Tibial nerve (tissue), 4 donors: ENCODE measurements at regions not wholly inside any gene's neighbourhood (a gene's known extent, or its start where the extent isn't known, plus 50 kb on each side); places are given as distances from the start of the nearest gene placed in this dataset.
"Not testable (repeated sequence)": the region's sequence is repeated elsewhere in the genome, so short reads cannot be mapped to it uniquely, and the experiment has no call there.

Experiments used
- DNase-seq, 2 donors: peaks; one replicate each; pipeline ENCODE4 v3.0.0-alpha.2; 2019; ENCODE audit warnings: low spot score in 2 of 2
- H3K27ac ChIP-seq, 4 donors: fragments of 200-600 bp; sonication (generic) in 3 of 4; one replicate each; pipeline ENCODE4 v1.5.1; 2017 to 2019; ENCODE audit warnings: mild to moderate bottlenecking in 1 of 4
- H3K27me3 ChIP-seq, 2 donors: fragments of 200-600 bp; sonication (generic) in 1 of 2; one replicate each; pipeline versions ENCODE4 v1.5.1 to v1.6.0; 2017 to 2019
- H3K36me3 ChIP-seq, 3 donors: fragments of 200-600 bp; sonication (generic); one replicate each; pipeline ENCODE4 v1.5.1; 2018 to 2019
- H3K4me1 ChIP-seq, 4 donors: fragments of 200-600 bp; sonication (generic) in 3 of 4; one replicate each; pipeline ENCODE4 v1.5.1; 2017 to 2019
- H3K4me3 ChIP-seq, 4 donors: fragments of 200-600 bp; sonication (generic) in 3 of 4; one replicate each; pipeline ENCODE4 v1.5.1; 2017 to 2019; ENCODE audit warnings: mild to moderate bottlenecking in 1 of 4, moderate library complexity in 1 of 4
- H3K9me3 ChIP-seq, 4 donors: fragments of 200-600 bp; sonication (generic) in 3 of 4; one replicate each; pipeline ENCODE4 v1.5.1; 2017 to 2019
- EP300 ChIP-seq, 2 donors: sonication (generic); formaldehyde crosslinking; IDR thresholded peaks; one replicate each; pipeline ENCODE4 v1.6.1; 2017; ENCODE audit warnings: antibody characterized with exemption in 2 of 2, mild to moderate bottlenecking in 1 of 2
- POLR2A ChIP-seq, 2 donors: fragments of 450-650 bp; IDR thresholded peaks; one replicate each; pipeline ENCODE4 v1.6.1; 2017; ENCODE audit warnings: antibody characterized with exemption in 2 of 2, mild to moderate bottlenecking in 2 of 2, moderate library complexity in 2 of 2
- whole genome bisulfite sequencing, 2 donors: methylation state at CpG; one replicate each; pipeline ENCODE4 v1.1.5; 2018; 5-methylcytosine and 5-hydroxymethylcytosine counted together
- TF ChIP-seq, protein P1 (sequence below), 5 experiments: fragments of 200-600 bp in 3 of 5; fragments of 450-650 bp in 2 of 5; sonication (generic) in 3 of 5; IDR thresholded peaks; one replicate each; pipeline ENCODE4 v1.5.1; 2016 to 2019; ENCODE audit warnings: antibody characterized with exemption in 5 of 5, mild to moderate bottlenecking in 3 of 5, moderate library complexity in 2 of 5

DNA sequence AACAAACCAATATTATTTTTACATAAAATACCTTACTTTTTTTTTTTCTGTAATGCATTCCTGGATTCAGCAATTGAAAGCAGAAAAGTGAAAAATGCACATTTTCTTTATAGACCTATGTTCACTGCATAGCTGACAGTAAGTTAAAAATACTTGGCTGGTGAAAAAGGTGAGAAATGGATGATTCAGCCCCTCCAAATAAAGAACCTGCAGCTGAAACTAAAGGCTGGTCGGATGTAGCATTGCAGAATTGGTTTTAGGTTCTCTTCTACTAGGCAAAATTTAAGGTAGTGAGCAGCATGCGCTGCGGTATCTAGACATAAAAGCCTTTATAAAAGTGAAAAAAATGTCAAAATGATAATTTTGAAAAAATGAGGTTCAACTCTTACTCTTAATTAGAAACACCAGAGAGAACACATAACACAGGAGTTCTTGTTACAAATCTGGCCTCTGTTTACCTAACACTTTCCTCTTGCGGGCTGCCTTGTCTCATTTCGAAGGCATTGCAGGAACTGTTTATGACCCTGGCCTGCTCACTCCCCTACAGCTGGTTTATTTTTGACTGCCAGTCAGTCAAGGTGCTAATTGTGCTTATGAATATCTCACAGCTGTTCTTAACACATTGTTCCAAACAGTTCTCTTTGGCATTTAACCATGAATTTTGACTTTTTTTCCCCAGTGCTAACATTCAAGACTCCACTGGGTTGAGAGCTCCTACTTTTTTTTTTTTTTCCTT is 455.4 kb upstream of the TBL1XR1 start:
- Histone ChIP-seq H3K4me3 (no peak overlapping the region), H3K36me3 (no peaks in the 10 kb centered on the region), H3K9me3 (no peaks in the 10 kb centered on the region), H3K4me1 (peaks cover 0 to 11% (median 0%) of the 10 kb centered on the region in 4 donors), H3K27me3 (no peaks in the 10 kb centered on the region), H3K27ac (no peak overlapping the region)
- WGBS, 2 donors = 82% methylated on average over 5 of the region's 5 CpGs
- no peak for DNase-seq
- no peak for TF ChIP-seq EP300 (IDR thresholded peaks at IDR 0.05)
- TF ChIP-seq, protein P1, sequence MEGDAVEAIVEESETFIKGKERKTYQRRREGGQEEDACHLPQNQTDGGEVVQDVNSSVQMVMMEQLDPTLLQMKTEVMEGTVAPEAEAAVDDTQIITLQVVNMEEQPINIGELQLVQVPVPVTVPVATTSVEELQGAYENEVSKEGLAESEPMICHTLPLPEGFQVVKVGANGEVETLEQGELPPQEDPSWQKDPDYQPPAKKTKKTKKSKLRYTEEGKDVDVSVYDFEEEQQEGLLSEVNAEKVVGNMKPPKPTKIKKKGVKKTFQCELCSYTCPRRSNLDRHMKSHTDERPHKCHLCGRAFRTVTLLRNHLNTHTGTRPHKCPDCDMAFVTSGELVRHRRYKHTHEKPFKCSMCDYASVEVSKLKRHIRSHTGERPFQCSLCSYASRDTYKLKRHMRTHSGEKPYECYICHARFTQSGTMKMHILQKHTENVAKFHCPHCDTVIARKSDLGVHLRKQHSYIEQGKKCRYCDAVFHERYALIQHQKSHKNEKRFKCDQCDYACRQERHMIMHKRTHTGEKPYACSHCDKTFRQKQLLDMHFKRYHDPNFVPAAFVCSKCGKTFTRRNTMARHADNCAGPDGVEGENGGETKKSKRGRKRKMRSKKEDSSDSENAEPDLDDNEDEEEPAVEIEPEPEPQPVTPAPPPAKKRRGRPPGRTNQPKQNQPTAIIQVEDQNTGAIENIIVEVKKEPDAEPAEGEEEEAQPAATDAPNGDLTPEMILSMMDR (IDR thresholded peaks at IDR 0.05) = no peak
- TF ChIP-seq POLR2A (IDR thresholded peaks at IDR 0.05) = no peak

DNA sequence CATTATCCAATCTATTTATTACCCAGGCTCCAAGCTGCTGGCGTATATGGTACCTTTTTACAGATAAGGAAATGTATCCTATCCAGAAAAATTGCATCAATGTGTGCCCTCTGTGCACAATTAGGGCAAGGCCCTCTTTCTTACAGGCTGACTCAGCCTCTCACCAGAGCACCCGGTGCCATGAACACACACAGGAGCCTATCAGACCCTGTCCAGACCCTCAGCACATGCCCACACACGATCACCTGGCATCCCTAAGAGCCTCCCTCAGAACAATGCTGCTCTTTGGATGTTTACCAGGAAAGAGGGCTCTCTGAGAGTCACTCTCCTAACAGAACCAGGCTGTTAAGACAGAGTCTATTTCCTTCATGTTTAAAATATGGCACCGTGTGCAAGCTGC is 460.0 kb upstream of the TBL1XR1 start:
- Histone ChIP-seq H3K4me1 (peaks cover 0 to 7% (median 0%) of the 10 kb centered on the region in 4 donors), H3K36me3 (no peaks in the 10 kb centered on the region), H3K27ac (no peak overlapping the region), H3K9me3 (no peaks in the 10 kb centered on the region), H3K4me3 (no peak overlapping the region), H3K27me3 (no peaks in the 10 kb centered on the region)
- DNase-seq = no peak
- no peak for TF ChIP-seq POLR2A (IDR thresholded peaks at IDR 0.05)
- TF ChIP-seq EP300 (IDR thresholded peaks at IDR 0.05) = no peak
- TF ChIP-seq, protein P1 (IDR thresholded peaks at IDR 0.05) = no peak
- WGBS, 2 donors = 85 to 86% methylated on average over 4 of the region's 4 CpGs

DNA sequence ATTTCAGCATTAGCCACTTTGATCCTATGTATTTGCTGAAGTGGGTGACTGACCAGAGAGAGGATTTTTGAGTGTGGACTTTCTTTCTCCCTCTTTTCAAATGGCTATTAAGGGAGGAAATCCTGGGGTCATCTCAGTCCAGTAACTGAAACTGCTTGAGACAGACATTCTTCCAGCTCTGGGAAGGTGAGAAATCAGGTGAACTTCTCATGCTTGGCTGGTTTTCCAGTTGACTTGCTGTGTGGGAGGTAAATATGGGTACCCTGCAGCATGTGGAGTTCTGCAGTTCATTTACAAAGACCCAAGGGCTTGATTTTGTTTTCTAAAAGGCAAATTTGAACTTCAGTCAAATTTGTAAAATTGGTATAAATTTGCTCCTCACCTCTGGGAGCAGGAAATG is 461.1 kb upstream of the TBL1XR1 start:
- no peak for TF ChIP-seq EP300 (IDR thresholded peaks at IDR 0.05)
- TF ChIP-seq POLR2A (IDR thresholded peaks at IDR 0.05) = no peak
- TF ChIP-seq, protein P1 (IDR thresholded peaks at IDR 0.05) = no peak
- H3K36me3 ChIP-seq = no peaks in the 10 kb centered on the region
- peaks cover 0 to 3% (median 0%) of the 10 kb centered on the region in 4 donors for H3K4me1 ChIP-seq
- no peak for DNase-seq
- H3K4me3 ChIP-seq = no peak overlapping the region
- H3K27me3 ChIP-seq = no peaks in the 10 kb centered on the region
- H3K9me3 ChIP-seq = no peaks in the 10 kb centered on the region
- no peak overlapping the region for H3K27ac ChIP-seq

DNA sequence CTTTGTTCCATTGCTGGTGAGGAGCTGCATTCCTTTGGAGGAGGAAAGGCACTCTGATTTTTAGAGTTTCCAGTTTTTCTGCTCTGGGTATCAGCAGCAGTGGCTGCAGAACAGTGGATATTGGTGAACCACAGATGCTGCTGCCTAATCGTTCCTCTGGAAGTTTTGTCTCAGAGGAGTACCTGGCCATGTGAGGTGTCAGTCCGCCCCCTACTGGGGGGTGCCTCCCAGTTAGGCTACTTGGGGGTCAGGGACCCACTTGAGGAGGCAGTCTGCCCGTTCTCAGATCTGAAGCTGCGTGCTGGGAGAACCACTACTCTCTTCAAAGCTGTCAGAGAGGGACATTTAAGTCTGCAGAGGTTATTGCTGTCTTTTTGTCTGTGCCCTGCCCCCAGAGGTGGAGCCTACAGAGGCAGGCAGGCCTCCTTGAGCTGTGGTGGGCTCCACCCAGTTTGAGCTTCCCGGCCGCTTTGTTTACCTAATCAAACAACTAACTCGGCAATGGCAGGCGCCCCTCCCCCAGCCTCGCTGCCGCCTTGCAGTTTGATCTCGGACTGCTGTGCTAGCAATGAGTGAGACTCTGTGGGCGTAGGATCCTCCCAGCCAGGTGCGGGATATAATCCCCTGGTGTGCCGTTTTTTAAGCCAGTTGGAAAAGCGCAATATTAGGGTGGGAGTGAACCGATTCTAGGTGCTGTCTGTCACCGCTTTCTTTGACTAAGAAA is 467.3 kb upstream of the TBL1XR1 start:
- not testable (repeated sequence) for H3K4me3 ChIP-seq, H3K27me3 ChIP-seq, H3K9me3 ChIP-seq, DNase-seq, H3K4me1 ChIP-seq, H3K27ac ChIP-seq, H3K36me3 ChIP-seq
- TF ChIP-seq, protein P1 (IDR thresholded peaks at IDR 0.05) = peak in 1 of 5 experiments; percentile 15
- WGBS, 2 donors = 93% methylated on average over 17 of the region's 17 CpGs

DNA sequence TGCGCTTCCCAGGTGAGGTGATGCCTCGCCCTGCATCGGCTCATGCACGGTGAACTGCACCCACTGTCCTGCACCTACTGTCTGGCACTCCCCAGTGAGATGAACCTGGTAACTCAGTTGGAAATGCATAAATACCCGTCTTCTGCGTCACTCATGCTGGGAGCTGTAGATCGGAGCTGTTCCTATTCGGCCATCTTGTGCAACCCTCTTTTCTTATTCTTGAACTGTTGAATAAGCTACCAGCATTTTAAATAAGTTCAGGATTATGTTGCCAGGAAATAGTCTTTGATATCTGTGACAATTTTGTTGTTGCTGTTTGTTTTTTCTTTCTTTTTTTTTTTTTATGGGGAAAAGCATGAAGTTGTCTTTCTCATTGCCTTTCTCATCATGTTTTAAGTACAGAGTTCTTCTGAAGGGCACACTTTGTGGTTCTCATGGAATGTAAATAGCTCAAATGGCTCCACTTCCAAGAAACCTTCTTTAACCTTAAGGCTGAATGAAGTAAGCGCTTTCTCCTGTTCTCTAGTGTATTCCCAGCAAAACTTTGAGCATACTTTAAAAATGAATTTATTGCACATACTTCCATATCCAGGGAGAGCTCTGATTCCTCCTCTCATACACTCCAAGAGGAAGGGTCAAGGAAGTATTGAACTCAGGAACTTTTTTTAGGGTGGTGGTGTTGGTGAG is 468.0 kb upstream of the TBL1XR1 start:
- H3K27ac ChIP-seq = no peak overlapping the region
- no peak for TF ChIP-seq POLR2A (IDR thresholded peaks at IDR 0.05)
- TF ChIP-seq, protein P1 (IDR thresholded peaks at IDR 0.05) = no peak
- no peak for TF ChIP-seq EP300 (IDR thresholded peaks at IDR 0.05)
- H3K4me1 ChIP-seq = no peaks in the 10 kb centered on the region
- no peaks in the 10 kb centered on the region for H3K9me3 ChIP-seq
- no peak overlapping the region for H3K4me3 ChIP-seq
- 94 to 95% methylated on average over 9 of the region's 9 CpGs for WGBS, 2 donors
- DNase-seq = no peak
- H3K27me3 ChIP-seq = no peaks in the 10 kb centered on the region
- H3K36me3 ChIP-seq = no peaks in the 10 kb centered on the region
